NT2/D1 (cell line): ENCODE measurements at regions not wholly inside any gene's neighbourhood (a gene's known extent, or its start where the extent isn't known, plus 50 kb on each side); places are given as distances from the start of the nearest gene placed in this dataset.

Source experiments
- SUZ12 ChIP-seq: IDR thresholded peaks from 2 replicates; pipeline ENCODE4 v1.6.1; 2011; ENCODE audit not compliant: insufficient read length, insufficient read depth; ENCODE audit errors: extremely low read depth
- YY1 ChIP-seq: IDR thresholded peaks from 2 replicates; pipeline ENCODE4 v1.6.1; 2011; ENCODE audit not compliant: insufficient read length, insufficient read depth
- ZNF274 ChIP-seq: IDR thresholded peaks from 2 replicates; pipeline ENCODE4 v1.6.1; 2011; ENCODE audit warnings: mild to moderate bottlenecking, low read depth, low read length

GRCh38 chr2:211068108-211068780, 511.8 kb downstream of the CPS1 start:
- TF ChIP-seq YY1, result no peak
- TF ChIP-seq SUZ12, result no peak
- no peak for TF ChIP-seq ZNF274
